ENCODE measurements at regions not wholly inside any gene's neighbourhood (a gene's known extent, or its start where the extent isn't known, plus 50 kb on each side); places are given as distances from the start of the nearest gene placed in this dataset.

- TF ChIP-seq CTCF (IDR thresholded peaks at IDR 0.05), result no peak
- no peak for TF ChIP-seq EZH2 (IDR thresholded peaks at IDR 0.05; ENCODE audit: borderline replicate concordance, insufficient read depth, low read depth, low read length, poor library complexity, severe bottlenecking)
Measured at GRCh38 chr2:12953596-12953995, 236.9 kb downstream of the TRIB2 start.

Measured in B cell (primary cell).